ENCODE measurements at regions not wholly inside any gene's neighbourhood (a gene's known extent, or its start where the extent isn't known, plus 50 kb on each side); places are given as distances from the start of the nearest gene placed in this dataset.
"Not testable (repeated sequence)": the region's sequence is repeated elsewhere in the genome, so short reads cannot be mapped to it uniquely, and the experiment has no call there.

DNA sequence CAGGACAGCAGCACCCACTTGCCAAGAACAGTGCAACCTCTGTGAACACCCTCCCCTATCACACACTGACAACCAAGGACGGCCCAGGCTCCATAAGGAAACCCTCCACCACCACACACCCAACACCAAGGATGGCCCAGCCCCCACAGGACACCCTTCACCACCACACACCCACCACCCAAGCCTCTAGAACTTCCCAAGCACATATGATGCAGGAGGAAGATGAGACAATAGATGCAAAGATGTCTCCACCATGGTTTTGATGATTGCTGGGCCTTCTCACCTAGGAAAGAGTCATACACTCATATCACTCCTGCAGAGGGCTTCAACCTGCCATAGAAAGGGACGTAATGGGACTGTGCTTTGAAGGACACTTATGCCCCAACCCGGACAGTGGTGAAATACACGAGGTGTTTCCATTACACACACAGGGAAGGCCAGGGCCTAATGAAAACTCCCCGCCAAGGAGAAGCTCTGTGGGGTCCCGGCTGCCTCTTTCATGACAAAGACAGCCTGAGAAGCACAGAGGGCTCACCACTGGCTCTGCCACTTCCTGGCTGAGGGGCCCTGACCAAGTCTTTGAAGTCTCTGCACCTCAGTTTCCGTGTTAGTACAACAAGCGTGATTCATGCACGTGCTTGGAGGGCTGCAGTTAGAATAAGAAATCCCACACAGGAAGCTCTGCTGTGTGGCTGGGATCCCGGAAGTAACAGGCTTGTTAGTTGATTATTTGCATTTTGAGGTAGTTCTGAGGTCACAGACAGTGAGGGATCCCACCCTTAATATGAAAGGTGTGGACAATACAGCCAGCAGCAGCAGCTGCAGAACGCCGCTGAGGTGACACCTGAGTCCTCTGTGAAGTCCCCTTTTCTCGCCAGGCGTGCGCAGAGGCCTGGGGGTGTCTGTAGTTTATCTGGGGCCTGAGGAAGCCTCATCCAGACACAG, 61.9 kb upstream of the ATP12A start:
- DNase-seq = peak; percentile 26 to 35

- DNase-seq = no peak
Measured at GRCh38 chr13:24619282-24619681, 60.9 kb upstream of the ATP12A start.

DNA sequence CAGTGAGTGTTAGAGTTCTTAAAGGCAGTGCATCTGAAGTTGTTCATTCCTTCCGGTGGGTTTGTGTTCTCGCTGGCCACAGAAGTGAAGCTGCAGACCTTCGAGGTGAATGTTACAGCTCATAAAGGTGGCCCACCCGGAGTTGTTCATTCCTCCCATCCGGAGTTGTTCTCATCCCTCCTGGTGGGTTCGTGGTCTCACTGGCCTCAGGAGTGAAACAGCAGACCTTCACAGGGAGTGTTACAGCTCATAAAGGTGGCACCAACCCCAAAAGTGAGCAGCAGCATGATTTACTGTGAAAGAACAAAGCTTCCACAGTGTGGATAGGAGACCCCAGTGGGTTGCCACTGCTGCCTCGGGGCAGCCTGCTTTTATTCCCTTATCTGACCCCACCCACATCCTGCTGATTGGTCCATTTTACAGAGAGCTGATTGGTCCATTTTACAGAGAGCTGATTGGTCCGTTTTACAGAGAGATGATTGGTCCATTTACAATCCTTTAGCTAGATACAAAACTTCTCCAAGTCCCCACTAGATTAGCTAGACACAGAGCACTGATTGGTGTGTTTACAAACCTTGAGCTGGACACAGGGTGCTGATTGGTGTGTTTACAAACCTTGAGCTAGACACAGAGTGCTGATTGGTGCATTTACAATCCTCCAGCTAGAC, 57.6 kb upstream of the ATP12A start:
- not testable (repeated sequence) for DNase-seq

DNA sequence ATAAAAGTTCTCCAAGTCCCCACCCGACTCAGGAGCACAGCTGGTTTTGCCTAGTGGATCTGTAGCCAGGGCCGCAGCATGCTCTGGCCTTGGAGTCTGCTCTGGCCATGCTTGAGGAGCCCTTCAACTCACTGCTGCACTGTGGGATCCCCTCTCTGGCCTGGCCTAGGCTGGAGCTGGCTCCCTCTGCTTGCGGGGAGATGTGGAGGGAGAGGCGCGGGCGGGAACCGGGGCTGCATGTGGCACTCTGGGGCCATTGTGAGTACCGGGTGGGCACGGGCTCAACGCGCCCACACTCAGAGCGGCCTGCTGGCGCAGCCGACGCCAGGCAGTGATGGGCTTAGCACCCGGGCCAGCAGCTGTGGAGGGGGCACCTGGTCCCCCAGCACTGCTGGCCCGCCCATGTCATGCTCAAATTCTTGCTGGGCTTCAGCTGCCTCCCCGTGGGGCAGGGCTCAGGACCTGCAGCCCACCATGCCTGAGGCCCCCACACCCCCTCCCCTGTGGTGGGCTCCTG, 57.0 kb upstream of the ATP12A start:
- no peak for DNase-seq

DNA sequence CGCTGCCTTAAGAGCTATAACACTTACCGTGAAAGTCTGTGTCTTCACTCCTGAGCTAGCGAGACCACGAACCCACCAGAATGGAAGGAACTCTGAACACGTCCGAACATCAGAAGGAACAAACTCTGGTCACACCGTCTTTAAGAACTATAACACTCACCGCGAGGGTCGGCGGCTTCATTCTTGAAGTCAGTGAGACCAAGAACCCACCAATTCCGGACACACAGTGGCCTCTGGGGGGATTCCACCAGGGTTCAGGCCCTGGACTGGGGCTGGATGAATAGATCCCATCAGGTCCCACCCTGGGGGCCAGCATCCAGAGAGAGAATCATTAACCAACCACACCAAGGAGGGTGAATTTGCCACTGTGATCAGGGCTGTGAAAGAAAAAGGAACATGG, 55.8 kb upstream of the ATP12A start:
- DNase-seq = no peak

- DNase-seq = no peak
Measured at GRCh38 chr13:24624801-24625231, 55.4 kb upstream of the ATP12A start.

DNA sequence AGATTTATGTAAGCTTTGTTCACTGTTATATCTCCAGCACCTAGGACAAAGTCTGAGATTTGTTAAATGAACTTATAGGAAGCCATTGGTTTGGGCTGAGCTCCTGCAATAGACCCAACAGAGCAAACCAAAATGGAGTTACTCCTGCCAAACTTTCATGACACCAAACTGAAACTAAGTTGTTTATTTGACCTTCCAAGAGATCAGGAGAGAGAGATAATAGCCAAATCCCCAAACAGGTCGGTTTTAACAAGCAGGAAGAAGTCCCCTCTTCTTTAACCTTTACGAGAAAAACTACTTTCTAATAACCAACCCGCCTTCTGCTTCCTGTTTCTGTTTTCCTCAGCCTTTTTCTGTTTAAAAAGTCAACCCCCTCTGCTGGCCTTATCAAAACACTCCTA, 54.9 kb upstream of the ATP12A start:
- no peak for DNase-seq

DNA sequence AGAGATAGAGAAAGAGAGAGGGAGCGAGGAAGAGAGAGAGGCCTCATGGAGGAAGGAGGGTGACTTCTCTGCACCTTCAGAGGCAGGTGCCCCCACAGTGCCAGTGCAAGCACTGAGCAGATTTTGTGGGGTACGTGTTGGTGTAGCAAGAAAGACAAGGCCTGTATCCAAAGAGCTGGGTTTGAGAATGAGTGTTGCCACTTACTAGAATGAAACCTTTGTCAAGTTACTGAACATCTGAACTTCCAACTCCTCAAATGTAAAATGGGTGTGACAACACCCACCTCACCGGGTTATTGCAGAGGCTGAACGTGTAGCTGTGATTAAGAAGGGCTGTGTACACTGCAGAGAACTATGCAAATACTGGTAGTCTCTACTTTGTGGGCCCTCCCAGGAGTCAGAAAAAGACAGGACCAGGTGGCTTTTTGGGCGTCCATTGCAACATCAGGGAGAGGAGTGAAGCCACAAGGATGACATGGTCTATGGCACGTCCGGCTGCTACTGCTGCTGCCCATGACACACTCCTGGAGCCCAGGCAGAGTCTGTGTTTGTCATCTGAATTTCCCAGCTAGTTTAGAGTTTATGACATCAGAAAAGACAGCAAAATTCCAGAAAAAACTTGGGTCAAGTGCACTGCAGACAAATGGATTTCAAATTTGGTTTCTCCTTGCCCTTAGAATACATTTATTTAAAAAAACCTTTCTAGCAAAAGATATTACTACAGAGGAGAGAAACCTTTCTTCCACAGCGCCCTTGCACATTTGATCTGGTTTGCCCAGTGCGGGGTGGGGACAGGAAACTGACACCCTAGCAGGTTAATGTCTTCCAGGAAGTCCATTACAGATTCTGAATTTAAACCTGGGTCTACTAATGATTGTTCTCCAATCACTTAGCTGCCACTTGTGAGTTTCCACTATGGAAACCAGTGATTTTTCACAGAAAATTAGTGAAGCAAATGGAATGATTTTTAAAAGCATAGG, 54.0 kb upstream of the ATP12A start:
- peak in 1 of 2 donors; percentile 13 for DNase-seq

DNA sequence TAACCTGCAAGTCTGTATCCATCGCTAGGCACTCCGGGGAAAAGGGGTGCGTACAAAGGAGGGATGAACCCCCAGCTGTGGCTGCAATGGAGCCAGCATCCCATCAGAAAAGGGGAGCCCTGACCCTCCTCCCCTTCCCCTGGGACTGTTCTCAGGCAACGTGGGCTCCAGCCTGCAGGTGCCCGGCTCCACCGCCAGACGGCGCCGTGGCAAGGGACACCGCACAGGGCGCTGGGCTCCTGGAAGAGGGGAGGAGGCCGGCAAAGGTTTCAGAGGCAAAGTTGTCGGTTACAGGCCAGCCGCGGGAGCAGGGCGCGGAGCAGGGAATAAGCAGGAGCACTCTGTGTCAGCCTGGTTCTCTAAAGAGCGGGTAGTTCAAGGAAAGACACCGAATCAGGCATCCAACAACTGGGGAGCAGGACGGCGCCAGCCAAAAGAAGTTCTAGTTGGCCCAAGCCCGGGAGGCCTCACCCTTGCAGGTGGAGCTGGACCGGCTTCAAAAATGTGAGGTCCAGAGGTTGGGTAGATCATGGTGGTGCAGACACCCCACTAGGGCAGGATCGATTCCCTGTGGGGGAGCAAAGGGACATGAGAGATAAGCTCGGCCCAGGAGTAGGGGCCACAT, 53.0 kb upstream of the ATP12A start:
- no peak for DNase-seq

GRCh38 chr13:24627946-24628345, 52.3 kb upstream of the ATP12A start:
- no peak for DNase-seq

DNA sequence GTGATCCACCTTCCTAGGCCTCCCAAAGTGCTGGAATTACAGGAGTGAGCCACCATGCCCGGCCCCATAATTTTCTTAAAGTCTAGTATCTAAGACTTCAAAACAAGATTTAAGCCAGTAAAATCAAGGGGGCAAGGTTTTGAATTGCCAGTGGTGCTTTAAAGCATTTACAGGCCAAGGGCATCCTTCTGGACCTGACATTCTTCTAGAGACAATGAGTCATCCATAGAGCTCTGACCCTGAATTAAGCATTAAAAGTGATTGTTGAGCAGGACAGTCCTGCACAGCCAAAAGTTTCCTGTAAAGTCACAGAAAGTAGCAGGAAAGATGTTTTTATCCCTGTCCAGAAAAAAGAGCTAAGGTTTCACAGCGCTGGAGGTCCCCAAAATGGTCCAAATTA, 50.9 kb upstream of the ATP12A start:
- no peak for DNase-seq

DNA sequence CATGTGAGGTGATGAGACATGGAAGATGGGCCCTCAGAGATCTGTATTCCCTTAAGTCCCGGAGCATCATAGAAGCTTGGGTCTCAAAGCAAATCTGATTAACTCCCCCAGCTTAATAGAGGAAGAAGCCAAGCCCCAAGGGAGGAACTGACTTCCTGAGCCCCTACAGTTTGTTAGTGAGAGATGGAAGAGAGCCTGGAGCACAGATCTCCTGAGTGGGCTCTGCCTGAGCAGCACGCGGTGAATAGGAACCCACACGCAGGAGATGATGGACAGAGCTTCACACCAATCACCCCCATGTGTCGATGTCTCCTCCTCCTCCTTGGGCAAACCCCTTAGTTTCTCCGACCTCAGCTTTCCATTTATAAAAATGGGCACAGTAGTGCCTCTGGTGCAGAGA, 50.1 kb upstream of the ATP12A start:
- DNase-seq = no peak
